ENCODE measurements at regions not wholly inside any gene's neighbourhood (a gene's known extent, or its start where the extent isn't known, plus 50 kb on each side); places are given as distances from the start of the nearest gene placed in this dataset.

- no peak for DNase-seq (ENCODE audit: low read depth, low spot score)
- CTCF ChIA-PET = no interaction called here
- no peak for TF ChIP-seq CTCF (IDR thresholded peaks at IDR 0.05; ENCODE audit: low read depth, low read length)
Observed at GRCh38 chr12:83807871-83808270, 1104.7 kb downstream of the SLC6A15 start.

GRCh38 chr12:83805873-83806272, 1106.7 kb downstream of the SLC6A15 start:
- H3K27me3 ChIP-seq (ENCODE audit: control insufficient read depth, insufficient read depth, low read length) = no peaks in the 10 kb centered on the region
- no peaks in the 10 kb centered on the region for H3K9me3 ChIP-seq (ENCODE audit: control insufficient read depth, insufficient read depth, low read length)
- no peak for TF ChIP-seq CTCF (IDR thresholded peaks at IDR 0.05; ENCODE audit: low read depth, low read length)
- POLR2A ChIA-PET = no interaction called here
- no peak overlapping the region for H3K27ac ChIP-seq (ENCODE audit: low read depth, low read length)
- no peak overlapping the region for H3K4me3 ChIP-seq (ENCODE audit: low read depth, low read length)
- CTCF ChIA-PET = no interaction called here
- DNase-seq (ENCODE audit: low read depth, low spot score) = no peak

More at GRCh38 chr12:83807871-83808270, 1104.7 kb downstream of the SLC6A15 start:
- POLR2A ChIA-PET = no interaction called here
- H3K27me3 ChIP-seq (ENCODE audit: control insufficient read depth, insufficient read depth, low read length) = no peaks in the 10 kb centered on the region
- no peak overlapping the region for H3K27ac ChIP-seq (ENCODE audit: low read depth, low read length)
- no peak overlapping the region for H3K4me3 ChIP-seq (ENCODE audit: low read depth, low read length)
- no peaks in the 10 kb centered on the region for H3K9me3 ChIP-seq (ENCODE audit: control insufficient read depth, insufficient read depth, low read length)

GRCh38 chr12:83805156-83805772, 1107.3 kb downstream of the SLC6A15 start:
- CTCF ChIA-PET = no interaction called here

GRCh38 chr12:83801972-83802371, 1110.6 kb downstream of the SLC6A15 start:
- no peak for TF ChIP-seq CTCF (IDR thresholded peaks at IDR 0.05; ENCODE audit: low read depth, low read length)
- H3K9me3 ChIP-seq (ENCODE audit: control insufficient read depth, insufficient read depth, low read length) = no peaks in the 10 kb centered on the region
- H3K4me3 ChIP-seq (ENCODE audit: low read depth, low read length) = no peak overlapping the region
- H3K27ac ChIP-seq (ENCODE audit: low read depth, low read length) = no peak overlapping the region
- ChIA-PET POLR2A (no interaction called here), CTCF (no interaction called here)
- no peaks in the 10 kb centered on the region for H3K27me3 ChIP-seq (ENCODE audit: control insufficient read depth, insufficient read depth, low read length)
- no peak for DNase-seq (ENCODE audit: low read depth, low spot score)

More at GRCh38 chr12:83805156-83805772, 1107.3 kb downstream of the SLC6A15 start:
- DNase-seq (ENCODE audit: low read depth, low spot score) = no peak
- H3K27ac ChIP-seq (ENCODE audit: low read depth, low read length) = no peak overlapping the region
- TF ChIP-seq CTCF (IDR thresholded peaks at IDR 0.05; ENCODE audit: low read depth, low read length) = no peak
- H3K4me3 ChIP-seq (ENCODE audit: low read depth, low read length) = no peak overlapping the region
- H3K9me3 ChIP-seq (ENCODE audit: control insufficient read depth, insufficient read depth, low read length) = no peaks in the 10 kb centered on the region
- no peaks in the 10 kb centered on the region for H3K27me3 ChIP-seq (ENCODE audit: control insufficient read depth, insufficient read depth, low read length)
- POLR2A ChIA-PET = no interaction called here

- no peak for TF ChIP-seq CTCF (IDR thresholded peaks at IDR 0.05; ENCODE audit: low read depth, low read length)
- Histone ChIP-seq H3K27me3 (ENCODE audit: control insufficient read depth, insufficient read depth, low read length) (no peaks in the 10 kb centered on the region), H3K27ac (ENCODE audit: low read depth, low read length) (no peak overlapping the region), H3K9me3 (ENCODE audit: control insufficient read depth, insufficient read depth, low read length) (no peaks in the 10 kb centered on the region), H3K4me3 (ENCODE audit: low read depth, low read length) (no peak overlapping the region)
- POLR2A ChIA-PET = no interaction called here
- CTCF ChIA-PET = no interaction called here
- DNase-seq (ENCODE audit: low read depth, low spot score) = no peak
Observed at GRCh38 chr12:83800022-83800421, 1112.6 kb downstream of the SLC6A15 start.

Measured in AG04450 (cell line).